ENCODE measurements at regions not wholly inside any gene's neighbourhood (a gene's known extent, or its start where the extent isn't known, plus 50 kb on each side); places are given as distances from the start of the nearest gene placed in this dataset.

GRCh38 chr7:438361-438760 is 81.3 kb downstream of the PDGFA start:
- TF ChIP-seq CTCF (IDR thresholded peaks at IDR 0.05; ENCODE audit: insufficient read depth, low read length): no peak
- no peak for TF ChIP-seq POLR2AphosphoS5 (IDR thresholded peaks at IDR 0.05; ENCODE audit: low read depth)
- TF ChIP-seq GABPA (IDR thresholded peaks at IDR 0.05; ENCODE audit: low read depth): no peak
- no peak for TF ChIP-seq REST (IDR thresholded peaks at IDR 0.05; ENCODE audit: insufficient replicate concordance, low read depth)

Data from HL-60 (cell line).